ENCODE measurements at regions not wholly inside any gene's neighbourhood (a gene's known extent, or its start where the extent isn't known, plus 50 kb on each side); places are given as distances from the start of the nearest gene placed in this dataset.

DNA sequence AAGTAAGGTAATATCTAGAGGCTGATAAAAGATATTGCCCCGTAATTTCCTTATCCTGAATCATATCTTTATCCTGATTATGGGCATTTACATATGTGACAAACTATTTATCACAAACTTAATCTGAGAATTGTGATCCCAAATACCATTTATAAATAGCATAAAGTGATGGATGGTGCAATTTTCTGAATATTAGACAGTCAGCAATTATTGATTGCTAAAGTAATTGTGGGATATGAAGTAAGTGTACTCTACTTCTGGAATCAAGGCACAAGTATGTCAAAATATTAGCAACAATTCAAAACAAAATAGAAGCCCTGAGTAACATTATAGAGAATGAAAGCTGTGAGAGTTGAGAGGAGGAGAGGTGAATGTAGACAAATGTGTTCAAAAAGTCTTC, 361.9 kb upstream of the CDH6 start:
- POLR2A ChIA-PET: no interaction called here
- H3K36me3 Mint-ChIP-seq (ENCODE audit: low read depth): no peaks in the 10 kb centered on the region
- no peaks in the 10 kb centered on the region for H3K4me1 Mint-ChIP-seq
- intact Hi-C loops (cut with DNase I, micrococcal nuclease): no loop called here
- no peak overlapping the region for H3K4me3 Mint-ChIP-seq
- peaks cover 12% of the 10 kb centered on the region for H3K9me3 Mint-ChIP-seq (ENCODE audit: low read depth)
- CTCF ChIA-PET: no interaction called here
- no peaks in the 10 kb centered on the region for H3K27me3 Mint-ChIP-seq
- no peak overlapping the region for H3K27ac Mint-ChIP-seq
- ATAC-seq: no peak
- no peak for DNase-seq

GRCh38 chr5:30831123-30831522, 362.4 kb upstream of the CDH6 start:
- no peaks in the 10 kb centered on the region for H3K27me3 Mint-ChIP-seq
- CTCF ChIA-PET: no interaction called here
- intact Hi-C loops (cut with DNase I, micrococcal nuclease): no loop called here

GRCh38 chr5:30811298-30811697, 382.2 kb upstream of the CDH6 start:
- POLR2A ChIA-PET: no interaction called here
- Mint-ChIP-seq H3K9me3 (ENCODE audit: low read depth) (peaks cover 6% of the 10 kb centered on the region), H3K27ac (no peak overlapping the region), H3K4me1 (no peaks in the 10 kb centered on the region), H3K4me3 (no peak overlapping the region), H3K36me3 (ENCODE audit: low read depth) (no peaks in the 10 kb centered on the region), H3K27me3 (no peaks in the 10 kb centered on the region)
- CTCF ChIA-PET: no interaction called here
- ATAC-seq (no peak), DNase-seq (no peak)
- intact Hi-C loops (cut with DNase I, micrococcal nuclease): no loop called here

More at GRCh38 chr5:30831123-30831522, 362.4 kb upstream of the CDH6 start:
- H3K4me1 Mint-ChIP-seq: no peaks in the 10 kb centered on the region
- H3K9me3 Mint-ChIP-seq (ENCODE audit: low read depth): peaks cover 13% of the 10 kb centered on the region
- H3K4me3 Mint-ChIP-seq: no peak overlapping the region
- POLR2A ChIA-PET: no interaction called here
- no peak for ATAC-seq
- H3K36me3 Mint-ChIP-seq (ENCODE audit: low read depth): no peaks in the 10 kb centered on the region
- no peak for DNase-seq
- H3K27ac Mint-ChIP-seq: no peak overlapping the region

- Mint-ChIP-seq H3K27ac (no peak overlapping the region), H3K4me3 (no peak overlapping the region), H3K27me3 (no peaks in the 10 kb centered on the region), H3K9me3 (ENCODE audit: low read depth) (peaks cover 7% of the 10 kb centered on the region), H3K4me1 (no peaks in the 10 kb centered on the region), H3K36me3 (ENCODE audit: low read depth) (no peaks in the 10 kb centered on the region)
- intact Hi-C loops (cut with DNase I, micrococcal nuclease): no loop called here
- ATAC-seq: no peak
- ChIA-PET POLR2A (no interaction called here), CTCF (no interaction called here)
- DNase-seq: no peak
These were observed 383.6 kb upstream of the CDH6 start for GRCh38 chr5:30809933-30810332.

- Mint-ChIP-seq H3K9me3 (ENCODE audit: low read depth) (peaks cover 8% of the 10 kb centered on the region), H3K27ac (no peak overlapping the region), H3K27me3 (no peaks in the 10 kb centered on the region), H3K36me3 (ENCODE audit: low read depth) (no peaks in the 10 kb centered on the region), H3K4me3 (no peak overlapping the region), H3K4me1 (no peaks in the 10 kb centered on the region)
- ATAC-seq (no peak), DNase-seq (no peak)
- intact Hi-C loops (cut with DNase I, micrococcal nuclease): no loop called here
- ChIA-PET CTCF (no interaction called here), POLR2A (no interaction called here)
These were observed 384.5 kb upstream of the CDH6 start for GRCh38 chr5:30808996-30809395.

DNA sequence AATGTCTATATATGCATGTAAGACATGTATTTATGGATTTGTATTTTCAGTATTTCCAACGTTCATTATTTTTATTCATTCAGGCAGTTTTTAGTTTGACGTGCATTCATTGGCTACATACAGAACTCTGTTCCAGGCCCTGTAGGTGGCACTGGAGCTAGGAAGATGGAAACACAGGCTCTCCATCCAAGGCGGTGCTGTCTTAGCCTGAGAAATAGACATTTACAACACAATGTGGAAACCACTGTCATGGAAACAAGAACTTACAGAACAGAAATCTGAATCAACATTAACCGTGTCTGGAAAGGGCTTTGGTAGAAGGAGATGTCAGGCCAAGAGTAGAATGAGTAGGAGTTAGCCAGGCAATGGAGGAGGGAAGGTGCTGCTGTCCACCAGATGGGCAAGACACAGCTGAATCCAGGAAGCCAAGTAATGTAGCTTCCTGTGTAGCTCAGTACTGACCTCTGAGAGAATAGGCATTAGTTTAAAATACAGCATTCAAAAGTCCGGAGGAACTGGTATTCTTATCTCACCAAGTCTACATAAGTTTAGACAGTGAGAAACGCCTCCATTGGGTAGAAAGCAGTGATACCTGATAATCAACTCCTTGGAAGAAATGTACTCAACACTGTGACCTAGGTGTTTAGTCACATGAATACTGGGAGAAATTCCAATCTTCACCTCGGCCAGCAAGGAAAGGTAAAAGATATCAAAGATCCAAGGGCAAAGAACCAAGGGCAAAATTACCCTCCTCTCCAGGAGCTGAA, 388.6 kb upstream of the CDH6 start:
- Mint-ChIP-seq H3K4me1 (no peaks in the 10 kb centered on the region), H3K27me3 (no peaks in the 10 kb centered on the region), H3K4me3 (no peak overlapping the region), H3K9me3 (ENCODE audit: low read depth) (peaks cover 6% of the 10 kb centered on the region), H3K36me3 (ENCODE audit: low read depth) (no peaks in the 10 kb centered on the region), H3K27ac (no peak overlapping the region)
- ATAC-seq: no peak
- POLR2A ChIA-PET: no interaction called here
- DNase-seq: no peak
- CTCF ChIA-PET: no interaction called here
- intact Hi-C loops (cut with DNase I, micrococcal nuclease): no loop called here

DNA sequence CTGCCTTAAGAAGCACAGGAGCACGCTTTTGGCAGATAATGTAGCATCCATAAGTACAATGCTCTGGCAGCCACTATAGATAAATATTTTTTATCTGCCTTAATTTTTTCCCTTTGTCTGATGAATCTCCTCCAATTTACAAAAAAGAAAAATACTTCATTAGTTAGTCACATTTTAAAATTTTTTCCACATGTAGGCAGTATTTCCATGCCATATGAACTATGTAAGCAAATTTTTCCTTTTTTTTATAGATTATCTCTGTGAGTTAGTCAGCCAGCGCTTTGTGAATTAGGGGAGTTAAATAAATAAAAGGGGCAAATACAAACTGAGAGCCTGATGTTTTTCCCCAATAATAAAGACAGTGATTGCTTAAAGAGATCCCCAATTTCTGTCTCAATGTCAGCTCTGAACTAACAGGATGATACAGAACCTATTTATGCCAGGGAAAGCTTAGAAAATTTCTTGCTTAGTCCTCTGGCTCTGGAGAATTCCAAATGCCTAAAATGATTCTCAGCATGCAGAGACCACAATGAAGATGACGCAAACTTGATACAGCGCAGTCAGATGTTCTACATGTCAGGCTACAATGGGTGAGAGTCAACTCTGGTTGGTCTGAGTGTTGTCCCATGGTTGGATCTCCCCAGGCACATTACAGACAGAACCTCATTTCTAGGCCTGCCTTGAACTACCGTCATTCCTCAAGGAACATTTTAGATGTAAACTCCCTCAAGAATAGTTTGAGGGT, 390.4 kb upstream of the CDH6 start:
- H3K36me3 Mint-ChIP-seq (ENCODE audit: low read depth): no peaks in the 10 kb centered on the region
- peaks cover 6% of the 10 kb centered on the region for H3K9me3 Mint-ChIP-seq (ENCODE audit: low read depth)
- H3K27me3 Mint-ChIP-seq: no peaks in the 10 kb centered on the region
- CTCF ChIA-PET: no interaction called here
- intact Hi-C loops (cut with DNase I, micrococcal nuclease): no loop called here
- no peak overlapping the region for H3K4me3 Mint-ChIP-seq
- H3K4me1 Mint-ChIP-seq: no peaks in the 10 kb centered on the region
- DNase-seq (no peak), ATAC-seq (no peak)
- POLR2A ChIA-PET: no interaction called here
- H3K27ac Mint-ChIP-seq: no peak overlapping the region

DNA sequence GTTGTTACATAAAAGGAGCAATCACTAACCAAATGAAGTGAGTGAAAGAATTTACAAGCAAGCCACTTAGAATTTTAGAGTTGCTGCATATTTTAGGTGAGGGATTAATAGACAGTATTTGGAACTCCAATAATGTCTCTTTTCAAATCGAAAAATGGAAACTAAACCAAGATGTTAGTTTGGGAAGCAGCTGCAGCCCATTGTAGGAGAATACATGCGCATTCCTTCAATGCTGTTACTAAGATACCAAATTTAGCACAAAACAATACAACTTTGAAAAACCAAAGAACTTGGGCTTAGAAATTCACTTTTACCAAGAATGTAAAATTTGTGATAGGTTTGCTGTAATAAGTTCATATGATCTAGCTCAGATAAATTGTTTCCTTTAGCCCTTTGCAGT, 411.8 kb upstream of the CDH6 start:
- Mint-ChIP-seq H3K9me3 (ENCODE audit: low read depth) (peaks cover 18% of the 10 kb centered on the region), H3K4me1 (no peaks in the 10 kb centered on the region), H3K36me3 (ENCODE audit: low read depth) (no peaks in the 10 kb centered on the region), H3K27ac (no peak overlapping the region), H3K27me3 (no peaks in the 10 kb centered on the region), H3K4me3 (no peak overlapping the region)
- intact Hi-C loops (cut with DNase I, micrococcal nuclease): no loop called here
- ATAC-seq (no peak), DNase-seq (no peak)
- ChIA-PET CTCF (no interaction called here), POLR2A (no interaction called here)

- H3K27me3 Mint-ChIP-seq: no peaks in the 10 kb centered on the region
- no peak overlapping the region for H3K27ac Mint-ChIP-seq
- ATAC-seq (no peak), DNase-seq (no peak)
- ChIA-PET CTCF (no interaction called here), POLR2A (no interaction called here)
- peaks cover 5% of the 10 kb centered on the region for H3K9me3 Mint-ChIP-seq (ENCODE audit: low read depth)
- H3K4me3 Mint-ChIP-seq: no peak overlapping the region
- H3K4me1 Mint-ChIP-seq: no peaks in the 10 kb centered on the region
- H3K36me3 Mint-ChIP-seq (ENCODE audit: low read depth): no peaks in the 10 kb centered on the region
- intact Hi-C loops (cut with DNase I, micrococcal nuclease): no loop called here
These were observed 425.3 kb upstream of the CDH6 start for GRCh38 chr5:30768056-30768690.

DNA sequence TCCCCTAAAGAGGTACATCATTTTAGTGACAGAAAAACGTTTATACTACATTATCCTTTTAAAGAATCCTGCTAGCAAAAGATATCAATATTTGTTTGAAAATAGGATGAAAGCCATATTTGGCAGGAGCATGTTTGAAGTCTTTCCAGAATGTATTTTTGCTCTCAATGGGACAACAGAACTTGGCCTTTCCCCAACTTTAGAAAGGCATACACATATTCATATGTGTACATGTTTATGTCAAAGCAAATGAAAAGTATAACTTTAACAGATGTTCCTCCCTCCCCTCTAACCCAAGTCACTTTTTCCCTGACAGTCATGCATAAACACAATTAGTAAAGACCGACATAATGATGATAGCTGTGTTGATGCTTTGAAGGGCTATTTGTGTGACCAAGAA, 427.8 kb upstream of the CDH6 start:
- no peak overlapping the region for H3K27ac Mint-ChIP-seq
- ATAC-seq (no peak), DNase-seq (no peak)
- peaks cover 8% of the 10 kb centered on the region for H3K9me3 Mint-ChIP-seq (ENCODE audit: low read depth)
- H3K4me3 Mint-ChIP-seq: no peak overlapping the region
- H3K27me3 Mint-ChIP-seq: no peaks in the 10 kb centered on the region
- no peaks in the 10 kb centered on the region for H3K4me1 Mint-ChIP-seq
- ChIA-PET CTCF (no interaction called here), POLR2A (no interaction called here)
- intact Hi-C loops (cut with DNase I, micrococcal nuclease): no loop called here
- no peaks in the 10 kb centered on the region for H3K36me3 Mint-ChIP-seq (ENCODE audit: low read depth)

GRCh38 chr5:30765227-30765626, 428.3 kb upstream of the CDH6 start:
- H3K36me3 Mint-ChIP-seq (ENCODE audit: low read depth): no peaks in the 10 kb centered on the region
- DNase-seq: no peak
- H3K27ac Mint-ChIP-seq: no peak overlapping the region
- H3K9me3 Mint-ChIP-seq (ENCODE audit: low read depth): peaks cover 9% of the 10 kb centered on the region
- intact Hi-C loops (cut with DNase I, micrococcal nuclease): no loop called here
- no peak overlapping the region for H3K4me3 Mint-ChIP-seq
- H3K4me1 Mint-ChIP-seq: no peaks in the 10 kb centered on the region
- ChIA-PET CTCF (no interaction called here), POLR2A (no interaction called here)
- no peak for ATAC-seq
- no peaks in the 10 kb centered on the region for H3K27me3 Mint-ChIP-seq

DNA sequence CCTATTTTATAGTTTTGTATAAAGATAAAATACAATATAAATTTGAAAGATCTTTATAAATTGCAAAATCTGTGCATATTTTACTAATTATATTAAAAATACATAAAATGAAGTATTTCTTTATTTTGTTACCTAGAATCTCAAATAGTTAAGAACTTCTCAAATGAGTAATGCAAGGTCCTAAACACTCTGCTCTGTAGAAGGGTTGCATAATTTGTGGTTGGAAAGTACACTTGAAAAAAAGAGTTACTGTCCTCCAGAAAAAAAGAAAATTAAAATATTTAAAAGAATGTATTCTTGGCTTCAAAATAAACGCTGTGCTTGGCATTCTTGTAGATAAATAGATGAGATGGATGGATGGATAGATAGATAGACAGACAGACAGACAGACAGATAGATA, 428.8 kb upstream of the CDH6 start:
- ChIA-PET CTCF (no interaction called here), POLR2A (no interaction called here)
- no peak for ATAC-seq
- Mint-ChIP-seq H3K4me3 (no peak overlapping the region), H3K4me1 (no peaks in the 10 kb centered on the region), H3K27me3 (no peaks in the 10 kb centered on the region), H3K36me3 (ENCODE audit: low read depth) (no peaks in the 10 kb centered on the region), H3K27ac (no peak overlapping the region), H3K9me3 (ENCODE audit: low read depth) (peaks cover 9% of the 10 kb centered on the region)
- intact Hi-C loops (cut with DNase I, micrococcal nuclease): no loop called here
- no peak for DNase-seq

Data from activated CD4-positive, alpha-beta T cell treated with anti-CD3 and anti-CD28 coated beads for 36 hours (primary cell).